Body of pancreas (tissue), 4 donors: ENCODE measurements at regions not wholly inside any gene's neighbourhood (a gene's known extent, or its start where the extent isn't known, plus 50 kb on each side); places are given as distances from the start of the nearest gene placed in this dataset.

ENCODE experiments used
- ATAC-seq: fragments of 150-250 bp; one replicate; pipeline ENCODE4 v1.9.1; 2016
- DNase-seq, 4 donors: peaks; one replicate each; pipeline ENCODE4 v3.0.0-alpha.2; 2019
- H3K27ac ChIP-seq, 4 donors: fragments of 200-600 bp; sonication (generic); 1 replicate in 3 of 4; 2 replicates in 1 of 4; pipeline versions ENCODE4 v1.5.1 to v1.6.1; 2016 to 2019; ENCODE audit warnings: mild to moderate bottlenecking in 1 of 4, mixed read lengths in 1 of 4, moderate library complexity in 1 of 4
- H3K27me3 ChIP-seq, 2 donors: fragments of 200-600 bp; sonication (generic); one replicate each; pipeline ENCODE4 v1.6.0; 2016; ENCODE audit warnings: mild to moderate bottlenecking in 1 of 2
- H3K36me3 ChIP-seq, 2 donors: fragments of 200-600 bp; sonication (generic); replicated peaks in 1 of 2; 2 replicates each; pipeline ENCODE4 v1.5.1; 2016; ENCODE audit warnings: low read depth in 2 of 2; ENCODE audit not compliant: insufficient read depth in 1 of 2
- H3K4me1 ChIP-seq: fragments of 200-600 bp; sonication (generic); one replicate; pipeline ENCODE4 v1.6.0; 2016
- H3K4me3 ChIP-seq, 2 donors: fragments of 200-600 bp; sonication (generic); 1 replicate in 1 of 2; 2 replicates in 1 of 2; pipeline ENCODE4 v1.5.1; 2016 to 2019
- H3K9me3 ChIP-seq, 3 donors: fragments of 200-600 bp; sonication (generic); 1 replicate in 2 of 3; 2 replicates in 1 of 3; pipeline ENCODE4 v1.5.1; 2016
- POLR2A ChIP-seq, 3 donors: fragments of 450-650 bp; IDR thresholded peaks; one replicate each; pipeline ENCODE4 v1.6.1; 2016; ENCODE audit warnings: antibody characterized with exemption in 3 of 3, mild to moderate bottlenecking in 2 of 3
- WGBS, 2 donors: methylation state at CpG; one replicate each; pipeline ENCODE4 v1.1.5; 2017; 5-methylcytosine and 5-hydroxymethylcytosine counted together
- intact Hi-C: fragments of 100-400 bp; cut with DNase I; formaldehyde crosslinking; loops from one replicate; pipeline ENCODE4 v1.15.1; 2023
- TF ChIP-seq, protein P1 (sequence below), 7 experiments: fragments of 450-650 bp in 4 of 7; fragments of 200-600 bp in 3 of 7; sonication (generic) in 3 of 7; IDR thresholded peaks; one replicate each; pipeline ENCODE4 v1.5.1; 2016 to 2019; ENCODE audit warnings: antibody characterized with exemption in 7 of 7

DNA sequence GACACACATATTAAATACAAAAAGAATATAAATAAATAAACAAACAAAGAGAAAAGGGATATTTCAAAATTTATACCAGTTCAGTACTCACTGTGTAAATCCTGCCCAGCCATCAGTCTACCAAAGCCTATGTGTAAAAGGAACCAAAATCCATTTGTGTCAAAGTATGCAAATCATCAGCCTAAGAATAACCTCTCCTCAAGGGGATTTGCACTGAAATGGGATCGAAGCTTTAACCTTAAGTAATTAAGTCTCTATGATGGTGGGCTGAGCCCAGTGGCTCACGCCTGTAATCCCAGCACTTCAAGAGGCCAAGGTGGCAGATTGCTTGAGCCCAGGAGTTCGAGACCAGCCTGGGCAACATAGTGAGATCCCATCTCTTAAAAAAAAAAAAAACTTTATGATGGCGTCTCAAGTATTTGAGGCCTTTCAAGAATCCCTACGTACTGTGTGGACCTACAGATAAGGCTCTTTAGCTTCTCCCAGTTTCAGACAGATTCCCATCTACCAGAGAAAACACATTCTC lies 57.8 kb upstream of the METAP2 start:
- TF ChIP-seq, protein P1, sequence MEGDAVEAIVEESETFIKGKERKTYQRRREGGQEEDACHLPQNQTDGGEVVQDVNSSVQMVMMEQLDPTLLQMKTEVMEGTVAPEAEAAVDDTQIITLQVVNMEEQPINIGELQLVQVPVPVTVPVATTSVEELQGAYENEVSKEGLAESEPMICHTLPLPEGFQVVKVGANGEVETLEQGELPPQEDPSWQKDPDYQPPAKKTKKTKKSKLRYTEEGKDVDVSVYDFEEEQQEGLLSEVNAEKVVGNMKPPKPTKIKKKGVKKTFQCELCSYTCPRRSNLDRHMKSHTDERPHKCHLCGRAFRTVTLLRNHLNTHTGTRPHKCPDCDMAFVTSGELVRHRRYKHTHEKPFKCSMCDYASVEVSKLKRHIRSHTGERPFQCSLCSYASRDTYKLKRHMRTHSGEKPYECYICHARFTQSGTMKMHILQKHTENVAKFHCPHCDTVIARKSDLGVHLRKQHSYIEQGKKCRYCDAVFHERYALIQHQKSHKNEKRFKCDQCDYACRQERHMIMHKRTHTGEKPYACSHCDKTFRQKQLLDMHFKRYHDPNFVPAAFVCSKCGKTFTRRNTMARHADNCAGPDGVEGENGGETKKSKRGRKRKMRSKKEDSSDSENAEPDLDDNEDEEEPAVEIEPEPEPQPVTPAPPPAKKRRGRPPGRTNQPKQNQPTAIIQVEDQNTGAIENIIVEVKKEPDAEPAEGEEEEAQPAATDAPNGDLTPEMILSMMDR (IDR thresholded peaks at IDR 0.05): no peak
- no peak for ATAC-seq
- no peak for DNase-seq
- no peaks in the 10 kb centered on the region for H3K36me3 ChIP-seq
- 91 to 93% methylated on average over 5 of the region's 5 CpGs for WGBS, 2 donors
- H3K4me1 ChIP-seq: peaks cover 7% of the 10 kb centered on the region
- intact Hi-C loops: no loop called here
- no peaks in the 10 kb centered on the region for H3K27me3 ChIP-seq
- no peaks in the 10 kb centered on the region for H3K9me3 ChIP-seq
- H3K27ac ChIP-seq: no peak overlapping the region
- H3K4me3 ChIP-seq: no peak overlapping the region

DNA sequence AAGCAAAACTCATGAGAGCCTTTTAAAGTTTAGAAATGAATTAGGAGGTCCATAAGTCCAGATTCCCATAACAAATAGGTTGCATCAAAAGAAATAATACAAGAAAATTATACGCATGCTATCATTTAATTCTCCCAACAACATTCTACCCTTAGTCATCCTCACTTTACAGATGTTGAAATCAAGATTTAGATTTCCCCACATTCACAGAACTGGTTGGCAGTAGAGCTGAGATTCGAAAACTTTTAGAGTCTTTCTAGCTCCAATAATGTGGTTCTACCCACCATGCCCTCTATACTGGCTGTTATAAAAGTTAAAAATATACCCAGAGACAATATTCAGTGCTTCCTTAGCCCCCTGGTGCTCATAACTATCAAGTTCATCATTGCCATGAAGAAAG lies 56.6 kb upstream of the METAP2 start:
- no peaks in the 10 kb centered on the region for H3K4me1 ChIP-seq
- H3K9me3 ChIP-seq: no peaks in the 10 kb centered on the region
- H3K27me3 ChIP-seq: no peaks in the 10 kb centered on the region
- DNase-seq (no peak), ATAC-seq (no peak)
- WGBS, 2 donors: 85 to 93% methylated on average over 2 of the region's 2 CpGs
- no peak overlapping the region for H3K27ac ChIP-seq
- intact Hi-C loops: no loop called here
- TF ChIP-seq, protein P1 (IDR thresholded peaks at IDR 0.05): no peak
- TF ChIP-seq POLR2A (IDR thresholded peaks at IDR 0.05): no peak
- no peak overlapping the region for H3K4me3 ChIP-seq
- H3K36me3 ChIP-seq: no peaks in the 10 kb centered on the region

DNA sequence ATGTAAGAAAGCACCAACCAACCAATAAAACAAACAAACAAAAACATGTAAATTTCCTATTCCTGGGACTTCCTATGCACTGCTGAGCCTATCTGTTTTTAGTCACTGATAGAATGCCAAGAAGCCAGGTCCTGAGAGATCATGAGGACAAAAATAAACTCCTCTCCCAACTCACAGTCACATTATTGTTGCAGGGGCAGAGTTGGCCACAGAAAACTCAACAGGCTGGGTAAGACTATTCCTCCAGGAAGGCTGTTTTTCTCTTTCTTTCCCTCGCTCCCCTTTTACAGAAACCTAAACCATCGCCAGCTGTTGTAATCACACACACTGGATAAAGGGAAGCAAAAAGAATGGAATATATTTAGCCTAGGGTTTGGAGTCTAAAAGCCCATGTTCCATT lies 55.8 kb upstream of the METAP2 start:
- DNase-seq (no peak), ATAC-seq (no peak)
- H3K9me3 ChIP-seq: no peaks in the 10 kb centered on the region
- H3K4me3 ChIP-seq: no peak overlapping the region
- no peaks in the 10 kb centered on the region for H3K4me1 ChIP-seq
- no peak overlapping the region for H3K27ac ChIP-seq
- TF ChIP-seq, protein P1 (IDR thresholded peaks at IDR 0.05): no peak
- no peak for TF ChIP-seq POLR2A (IDR thresholded peaks at IDR 0.05)
- intact Hi-C loops: no loop called here
- no peaks in the 10 kb centered on the region for H3K36me3 ChIP-seq
- no peaks in the 10 kb centered on the region for H3K27me3 ChIP-seq
- 92 to 96% methylated on average over 2 of the region's 2 CpGs for WGBS, 2 donors
